K562 (cell line): ENCODE measurements at regions not wholly inside any gene's neighbourhood (a gene's known extent, or its start where the extent isn't known, plus 50 kb on each side); places are given as distances from the start of the nearest gene placed in this dataset.
"Not testable (repeated sequence)": the region's sequence is repeated elsewhere in the genome, so short reads cannot be mapped to it uniquely, and the experiment has no call there.

Experiments used
- ATAC-seq: fragments of 200-7000 bp; cut with Tn5 transposase; 3 replicates; pipeline ENCODE4 v1.9.1; 2020; ENCODE audit warnings: moderate library complexity
- BruUV-seq: library from RNA; stranded (reverse); fragments of 400-500 nt; replicated peaks from 2 replicates; lab custom pipeline; 2021; lab: Mats Ljungman, UMichigan
- CTCF ChIA-PET: fragments of 300-600 bp; formaldehyde crosslinking; extraction: SDS; loops from one replicate; lab custom pipeline; 2021; ENCODE audit warnings: low intra/inter-chr PET ratio; lab: Yijun Ruan, JAX
- POLR2A ChIA-PET: fragments of 300-600, 350-650 bp; sonication (Branson Sonifier 250); formaldehyde crosslinking; extraction: SDS; loops from one replicate; lab custom pipeline; 2021; ENCODE audit warnings: antibody characterized with exemption, inconsistent platforms; lab: Yijun Ruan, JAX
- DNase-seq, 4 experiments: peaks; one replicate each; pipeline versions ENCODE4 v3.0.0 to v3.0.0-alpha.2; 2011 to 2018; ENCODE audit warnings: low spot score in 3 of 4, mixed read lengths in 3 of 4; ENCODE audit errors: extremely low read depth in 1 of 4
- FAIRE-seq: peaks from 2 replicates; lab custom pipeline; 2011; peaks lifted over from hg19 to GRCh38; lab: Jason Lieb, UNC
- H2AFZ ChIP-seq: 2 replicates; pipeline ENCODE4 v1.6.0; 2011; ENCODE audit warnings: low read depth, low read length, control low read depth, inconsistent platforms
- H3K27ac ChIP-seq: fragments of 200-600 bp; 3 replicates; pipeline ENCODE4 v1.8.0; 2011; ENCODE audit warnings: low read depth, mild to moderate bottlenecking, control low read depth, inconsistent platforms, low read length, moderate library complexity, mixed read lengths; ENCODE audit errors: extremely low read depth
- H3K27me3 ChIP-seq, 2 experiments: fragments of 300-600 bp in 1 of 2; 2 replicates in 1 of 2; 3 replicates in 1 of 2; pipeline versions ENCODE4 v1.6.0 to v1.8.0; 2011; ENCODE audit warnings: inconsistent platforms in 2 of 2, low read length in 2 of 2, mild to moderate bottlenecking in 1 of 2, mixed read lengths in 1 of 2, moderate library complexity in 1 of 2; ENCODE audit not compliant: control insufficient read depth in 2 of 2, insufficient read depth in 2 of 2
- H3K36me3 ChIP-seq: fragments of 300-600 bp; 3 replicates; pipeline ENCODE4 v1.8.0; 2011; ENCODE audit warnings: mild to moderate bottlenecking, low read length, inconsistent platforms; ENCODE audit not compliant: control insufficient read depth, insufficient read depth
- H3K4me1 ChIP-seq, 2 experiments: fragments of 200-600 bp in 1 of 2; replicated peaks in 1 of 2; 2 replicates in 1 of 2; 3 replicates in 1 of 2; pipeline versions ENCODE4 v1.5.1 to v1.8.0; 2011; ENCODE audit warnings: inconsistent platforms in 2 of 2, low read length in 2 of 2, mild to moderate bottlenecking in 1 of 2, mixed read lengths in 1 of 2, moderate library complexity in 1 of 2; ENCODE audit not compliant: control insufficient read depth in 2 of 2, insufficient read depth in 2 of 2
- H3K4me2 ChIP-seq: 2 replicates; pipeline ENCODE4 v1.6.1; 2011; ENCODE audit warnings: low read length, control low read depth, inconsistent platforms, mixed read lengths; ENCODE audit not compliant: insufficient read depth
- H3K4me3 ChIP-seq: fragments of 200-600 bp; sonication (generic), shearing (Covaris generic); 2 replicates; pipeline ENCODE4 v1.5.1; 2016; ENCODE audit warnings: control low read depth, inconsistent platforms
- H3K79me2 ChIP-seq: fragments of 200-600 bp; 3 replicates; pipeline ENCODE4 v1.8.0; 2011; ENCODE audit warnings: low read length, inconsistent platforms; ENCODE audit not compliant: control insufficient read depth, insufficient read depth
- H3K9ac ChIP-seq, 2 experiments: 2 replicates each; pipeline versions ENCODE4 v1.6.0 to v1.6.1; 2011; ENCODE audit warnings: low read depth in 2 of 2, low read length in 2 of 2, control low read depth in 1 of 2, inconsistent platforms in 1 of 2, mild to moderate bottlenecking in 1 of 2, mixed read lengths in 1 of 2; ENCODE audit not compliant: insufficient read depth in 1 of 2
- H3K9me1 ChIP-seq: one replicate; pipeline ENCODE4 v1.6.0; 2011; ENCODE audit warnings: inconsistent platforms, mild to moderate bottlenecking, low read length, moderate library complexity; ENCODE audit not compliant: control insufficient read depth, insufficient read depth
- H3K9me3 ChIP-seq: replicated peaks from 2 replicates; pipeline ENCODE4 v1.5.1; 2011; ENCODE audit warnings: low read depth, low read length, inconsistent platforms; ENCODE audit not compliant: control insufficient read depth, insufficient read depth
- H4K20me1 ChIP-seq: replicated peaks from 2 replicates; pipeline ENCODE4 v1.6.1; 2011; ENCODE audit warnings: low read length, inconsistent platforms, mixed read lengths; ENCODE audit not compliant: control insufficient read depth, insufficient read depth
- FIP1L1 ChIP-seq: fragments of 200-400 bp; formaldehyde crosslinking; IDR thresholded peaks from 2 replicates; pipeline ENCODE4 v1.6.1; 2018; ENCODE audit warnings: mild to moderate bottlenecking, low read depth, low read length; ENCODE audit not compliant: poor library complexity, severe bottlenecking
- FOS ChIP-seq: IDR thresholded peaks from 3 replicates; pipeline ENCODE4 v1.6.1; 2011; ENCODE audit not compliant: insufficient read length; ENCODE audit errors: extremely low read depth
- HNRNPL ChIP-seq: fragments of 200-400 bp; formaldehyde crosslinking; IDR thresholded peaks from 2 replicates; pipeline ENCODE4 v1.6.1; 2017; ENCODE audit warnings: low read depth, mild to moderate bottlenecking, low read length
- L3MBTL2 ChIP-seq: fragments of 450-650 bp; IDR thresholded peaks from 2 replicates; pipeline ENCODE4 v1.6.1; 2016; ENCODE audit warnings: mild to moderate bottlenecking, moderate library complexity
- MTA2 ChIP-seq: fragments of 450-650 bp; IDR thresholded peaks from 2 replicates; pipeline ENCODE4 v1.6.1; 2016; ENCODE audit warnings: low read depth
- NCOA6 ChIP-seq: fragments of 450-650 bp; IDR thresholded peaks from 2 replicates; pipeline ENCODE4 v1.6.1; 2017; ENCODE audit warnings: mild to moderate bottlenecking
- NCOR1 ChIP-seq: fragments of 450-650 bp; IDR thresholded peaks from 2 replicates; pipeline ENCODE4 v1.6.1; 2016; ENCODE audit warnings: mild to moderate bottlenecking, moderate library complexity
- POLR3G ChIP-seq: IDR thresholded peaks from 2 replicates; pipeline ENCODE4 v1.6.1; 2011; ENCODE audit not compliant: insufficient read length, insufficient replicate concordance; ENCODE audit errors: extremely low read depth
- ZBTB12 ChIP-seq: fragments of 250-450 bp; sonication (Bioruptor Pico); IDR thresholded peaks from 2 replicates; pipeline ENCODE4 v1.4.0; 2020
- ZBTB43 ChIP-seq: sonication (generic); formaldehyde crosslinking; IDR thresholded peaks from 2 replicates; pipeline ENCODE4 v1.8.0; 2023; ENCODE audit warnings: mild to moderate bottlenecking, missing genetic modification reagents
- WGBS: fragments of 100-300 bp; shearing (Covaris generic); methylation state at CpG from one replicate; pipeline ENCODE4 v1.1.6; 2016; ENCODE audit warnings: low coverage, mixed read lengths; ENCODE audit not compliant: insufficient coverage; ENCODE audit errors: missing lambda C conversion rate; 5-methylcytosine and 5-hydroxymethylcytosine counted together
- in situ Hi-C: fragments of 300-500 bp; cut with MboI; formaldehyde crosslinking; loops from 4 replicates; pipeline ENCODE4 v1.15.0; 2018; ENCODE audit warnings: inconsistent platforms, mixed read lengths
- intact Hi-C: fragments of 100-400 bp; cut with micrococcal nuclease; formaldehyde crosslinking; loops from 2 replicates; pipeline ENCODE4 v1.14.2; 2022
- TF ChIP-seq, protein P1 (sequence below): fragments of 200-800 bp; sonication (Bioruptor generic); IDR thresholded peaks from 2 replicates; pipeline ENCODE4 v1.6.1; 2017; ENCODE audit warnings: missing genetic modification characterization, missing compliant biosample characterization

DNA sequence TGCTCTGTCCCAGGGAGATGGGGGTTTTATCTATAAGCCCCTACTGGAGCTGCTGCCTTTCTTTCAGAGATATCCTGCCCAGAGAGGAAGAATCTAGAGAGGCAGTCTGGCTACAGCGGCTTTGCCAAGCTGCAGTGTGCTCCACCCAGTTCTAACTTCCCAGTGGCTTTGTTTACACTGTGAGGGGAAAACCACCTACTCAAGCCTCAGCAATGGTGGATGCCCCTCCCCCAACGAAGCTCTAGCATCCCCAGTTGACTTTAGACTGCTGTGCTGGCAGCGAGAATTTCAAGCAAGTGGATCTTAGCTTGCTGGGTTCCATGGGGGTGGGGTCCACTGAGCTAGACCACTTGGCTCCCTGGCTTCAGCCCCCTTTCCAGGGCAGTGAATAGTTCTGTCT is 444.6 kb downstream of the SOX2 start:
- WGBS = 0% methylated on average over 3 of the region's 3 CpGs
- H3K4me1 ChIP-seq, H3K27me3 ChIP-seq, CTCF ChIA-PET, ATAC-seq, H3K9ac ChIP-seq, H3K4me2 ChIP-seq, BruUV-seq, H3K27ac ChIP-seq, H4K20me1 ChIP-seq, H3K79me2 ChIP-seq, H3K9me1 ChIP-seq, H2AFZ ChIP-seq, intact Hi-C loops, H3K4me3 ChIP-seq, FAIRE-seq, H3K9me3 ChIP-seq, in situ Hi-C loops, DNase-seq, H3K36me3 ChIP-seq: not testable (repeated sequence)
- POLR2A ChIA-PET = interaction anchor here (1.1 kb wide), 1 partner anchor 10 kb away, joined by 3 read pairs; no protein-coding TSS in a partner anchor

DNA sequence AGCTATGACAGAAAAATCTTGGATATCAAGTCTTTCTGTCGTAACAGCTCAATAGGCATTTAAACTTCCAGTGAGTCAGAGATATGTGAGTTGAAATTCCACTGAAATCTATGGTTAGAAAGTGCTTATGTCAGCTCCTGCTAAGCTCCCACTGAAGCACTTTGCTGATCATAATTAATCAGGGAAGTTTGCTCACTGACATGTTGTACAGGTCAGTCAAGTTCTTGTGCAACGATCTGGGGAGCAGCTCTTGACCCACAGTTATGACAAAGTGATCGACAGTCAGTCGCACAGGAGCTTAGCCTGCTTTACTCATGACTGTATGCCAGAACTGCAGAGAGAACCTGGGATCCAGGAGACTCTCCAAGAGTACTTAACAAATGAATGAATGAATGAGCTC is 453.5 kb downstream of the SOX2 start:
- no TSS peak for BruUV-seq
- 0% methylated on average over 4 of the region's 4 CpGs for WGBS
- no peak for ATAC-seq
- ChIA-PET POLR2A (interaction anchor here (0.6 to 1.2 kb wide), 3 partner anchors 8 to 86 kb away, joined by 3 read pairs; no protein-coding TSS in a partner anchor), CTCF (no interaction called here)
- intact Hi-C loops (no loop called here), in situ Hi-C loops (no loop called here)
- no peak for TF ChIP-seq MTA2
- no peak for TF ChIP-seq POLR3G
- TF ChIP-seq NCOA6 = no peak
- TF ChIP-seq NCOR1 = no peak
- TF ChIP-seq HNRNPL = no peak
- TF ChIP-seq FOS = no peak
- TF ChIP-seq ZBTB12 (CRISPR knock-in tag) = no peak
- TF ChIP-seq FIP1L1 = no peak
- TF ChIP-seq, protein P1, sequence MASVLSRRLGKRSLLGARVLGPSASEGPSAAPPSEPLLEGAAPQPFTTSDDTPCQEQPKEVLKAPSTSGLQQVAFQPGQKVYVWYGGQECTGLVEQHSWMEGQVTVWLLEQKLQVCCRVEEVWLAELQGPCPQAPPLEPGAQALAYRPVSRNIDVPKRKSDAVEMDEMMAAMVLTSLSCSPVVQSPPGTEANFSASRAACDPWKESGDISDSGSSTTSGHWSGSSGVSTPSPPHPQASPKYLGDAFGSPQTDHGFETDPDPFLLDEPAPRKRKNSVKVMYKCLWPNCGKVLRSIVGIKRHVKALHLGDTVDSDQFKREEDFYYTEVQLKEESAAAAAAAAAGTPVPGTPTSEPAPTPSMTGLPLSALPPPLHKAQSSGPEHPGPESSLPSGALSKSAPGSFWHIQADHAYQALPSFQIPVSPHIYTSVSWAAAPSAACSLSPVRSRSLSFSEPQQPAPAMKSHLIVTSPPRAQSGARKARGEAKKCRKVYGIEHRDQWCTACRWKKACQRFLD = no peak
- no peak for TF ChIP-seq L3MBTL2
- TF ChIP-seq ZBTB43 = no peak
- Histone ChIP-seq H3K9me3 (no peaks in the 10 kb centered on the region), H3K4me2 (no peak overlapping the region), H3K4me1 (no peaks in the 10 kb centered on the region), H2AFZ (no peak overlapping the region), H3K27ac (no peak overlapping the region), H3K9ac (no peak overlapping the region), H3K4me3 (no peak overlapping the region), H3K36me3 (no peaks in the 10 kb centered on the region), H3K9me1 (no peaks in the 10 kb centered on the region), H3K79me2 (no peaks in the 10 kb centered on the region), H4K20me1 (no peaks in the 10 kb centered on the region), H3K27me3 (no peaks in the 10 kb centered on the region)
- no peak for DNase-seq
- no peak for FAIRE-seq
